Neural crest cell (in vitro differentiated cells): ENCODE measurements at regions not wholly inside any gene's neighbourhood (a gene's known extent, or its start where the extent isn't known, plus 50 kb on each side); places are given as distances from the start of the nearest gene placed in this dataset.

Source experiments
- DNase-seq: peaks from one replicate; pipeline ENCODE4 v3.0.0; 2021; ENCODE audit warnings: low read depth, mixed read lengths, low spot score
- H3K27ac Mint-ChIP-seq: one replicate; pipeline ENCODE4 v1.8.0; 2021; ENCODE audit warnings: mild to moderate bottlenecking, mixed read lengths; ENCODE audit not compliant: unreplicated experiment
- H3K27me3 Mint-ChIP-seq: 2 replicates; pipeline ENCODE4 v1.8.0; 2021; ENCODE audit warnings: low read depth, mild to moderate bottlenecking, mixed read lengths
- H3K36me3 Mint-ChIP-seq: 2 replicates; pipeline ENCODE4 v1.8.0; 2021; ENCODE audit warnings: low read depth, mild to moderate bottlenecking, mixed read lengths
- H3K4me1 Mint-ChIP-seq: 2 replicates; pipeline ENCODE4 v1.8.0; 2021; ENCODE audit warnings: mixed read lengths
- H3K4me3 Mint-ChIP-seq: one replicate; pipeline ENCODE4 v1.8.0; 2021; ENCODE audit warnings: mild to moderate bottlenecking, mixed read lengths
- H3K9me3 Mint-ChIP-seq: 2 replicates; pipeline ENCODE4 v1.8.0; 2021; ENCODE audit warnings: mixed read lengths
- CTCF ChIP-seq: fragments of 200-600 bp; sonication (generic); conservative IDR thresholded peaks from 2 replicates; pipeline ENCODE4 v1.5.0; 2021; ENCODE audit warnings: antibody characterized with exemption, mild to moderate bottlenecking

- H3K9me3 Mint-ChIP-seq: peaks cover 1% of the 10 kb centered on the region
- no peak for DNase-seq
- H3K4me1 Mint-ChIP-seq: peaks cover 55% of the 10 kb centered on the region
- H3K36me3 Mint-ChIP-seq: no peaks in the 10 kb centered on the region
- H3K4me3 Mint-ChIP-seq: no peak overlapping the region
- peak overlapping the region; percentile 4 for H3K27ac Mint-ChIP-seq
- no peaks in the 10 kb centered on the region for H3K27me3 Mint-ChIP-seq
- TF ChIP-seq CTCF: no peak
Observed at GRCh38 chr5:33305572-33305971, 135.2 kb upstream of the TARS1 start.

- no peak for DNase-seq
- no peak overlapping the region for H3K27ac Mint-ChIP-seq
- H3K4me1 Mint-ChIP-seq: peaks cover 51% of the 10 kb centered on the region
- H3K36me3 Mint-ChIP-seq: no peaks in the 10 kb centered on the region
- no peaks in the 10 kb centered on the region for H3K27me3 Mint-ChIP-seq
- H3K4me3 Mint-ChIP-seq: no peak overlapping the region
- TF ChIP-seq CTCF: no peak
- peaks cover 5% of the 10 kb centered on the region for H3K9me3 Mint-ChIP-seq
Observed at GRCh38 chr5:33306758-33307157, 134.0 kb upstream of the TARS1 start.

DNA sequence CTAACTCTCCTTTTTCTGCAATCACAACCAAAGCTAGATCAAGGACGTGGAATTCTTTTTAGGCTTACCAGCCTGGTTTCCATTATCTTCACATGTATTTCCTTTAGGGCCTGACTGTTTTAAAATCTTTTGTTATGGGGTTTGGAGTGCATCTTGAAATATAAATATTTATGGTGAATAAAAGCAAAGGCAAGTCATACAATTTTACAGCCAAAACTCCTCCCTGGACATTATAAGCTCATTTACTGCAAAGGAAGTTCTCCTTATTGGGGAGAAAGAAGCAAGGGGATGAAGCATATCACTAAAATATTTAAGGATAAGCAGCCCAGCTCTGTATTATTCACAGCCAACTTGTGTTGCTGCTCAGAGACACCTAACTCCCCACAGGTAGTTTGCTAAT is 132.2 kb upstream of the TARS1 start:
- Mint-ChIP-seq H3K9me3 (peaks cover 8% of the 10 kb centered on the region), H3K27ac (no peak overlapping the region), H3K4me3 (no peak overlapping the region), H3K4me1 (peaks cover 36% of the 10 kb centered on the region), H3K27me3 (no peaks in the 10 kb centered on the region), H3K36me3 (no peaks in the 10 kb centered on the region)
- no peak for DNase-seq
- no peak for TF ChIP-seq CTCF

GRCh38 chr5:33309068-33309467 is 131.7 kb upstream of the TARS1 start:
- H3K36me3 Mint-ChIP-seq: no peaks in the 10 kb centered on the region
- H3K27me3 Mint-ChIP-seq: no peaks in the 10 kb centered on the region
- DNase-seq: no peak
- TF ChIP-seq CTCF: no peak
- H3K9me3 Mint-ChIP-seq: peaks cover 8% of the 10 kb centered on the region
- no peak overlapping the region for H3K4me3 Mint-ChIP-seq
- peaks cover 31% of the 10 kb centered on the region for H3K4me1 Mint-ChIP-seq
- peak overlapping the region; percentile 29 for H3K27ac Mint-ChIP-seq

- TF ChIP-seq CTCF: no peak
- peaks cover 8% of the 10 kb centered on the region for H3K9me3 Mint-ChIP-seq
- no peaks in the 10 kb centered on the region for H3K36me3 Mint-ChIP-seq
- DNase-seq: no peak
- H3K4me1 Mint-ChIP-seq: peaks cover 24% of the 10 kb centered on the region
- no peak overlapping the region for H3K4me3 Mint-ChIP-seq
- H3K27me3 Mint-ChIP-seq: no peaks in the 10 kb centered on the region
- H3K27ac Mint-ChIP-seq: no peak overlapping the region
Observed at GRCh38 chr5:33309536-33310345, 131.0 kb upstream of the TARS1 start.
